ENCODE measurements at regions not wholly inside any gene's neighbourhood (a gene's known extent, or its start where the extent isn't known, plus 50 kb on each side); places are given as distances from the start of the nearest gene placed in this dataset.

- Histone ChIP-seq H3K9me2 (ENCODE audit: insufficient read depth) (no peaks in the 10 kb centered on the region), H2AFZ (no peak overlapping the region), H3K4me1 (ENCODE audit: insufficient read depth) (no peaks in the 10 kb centered on the region), H3K27ac (ENCODE audit: low read depth) (no peak overlapping the region), H4K20me1 (replicated peaks; ENCODE audit: insufficient read depth) (no peaks in the 10 kb centered on the region), H3K4me3 (no peak overlapping the region), H3K79me2 (replicated peaks; ENCODE audit: insufficient read depth) (no peaks in the 10 kb centered on the region), H3K27me3 (ENCODE audit: insufficient read depth) (no peaks in the 10 kb centered on the region), H3F3A (replicated peaks; ENCODE audit: low read depth) (no peaks in the 10 kb centered on the region), H3K4me2 (no peak overlapping the region), H3K36me3 (ENCODE audit: insufficient read depth) (no peaks in the 10 kb centered on the region)
- Mint-ChIP-seq H3K27me3 (ENCODE audit: insufficient read depth, low read depth, poor library complexity) (no peaks in the 10 kb centered on the region), H3K9me3 (no peaks in the 10 kb centered on the region), H3K27ac (no peak overlapping the region), H3K4me3 (no peak overlapping the region), H3K4me1 (peaks cover 2% of the 10 kb centered on the region; the same call in 2 of the 3 replicates), H3K36me3 (ENCODE audit: low read depth) (no peaks in the 10 kb centered on the region)
- no peak for DNase-seq (ENCODE audit: low spot score)
- TF ChIP-seq CREB1 (CRISPR knock-in tag; IDR thresholded peaks at IDR 0.05; ENCODE audit: low read depth): no peak
- no peak for TF ChIP-seq JUNB (IDR thresholded peaks at IDR 0.05; ENCODE audit: unreplicated experiment)
- no peak for TF ChIP-seq ETS1 (IDR thresholded peaks at IDR 0.05)
- no peak for TF ChIP-seq STAT1 (IDR thresholded peaks at IDR 0.05; ENCODE audit: unreplicated experiment)
- TF ChIP-seq POLR2AphosphoS5 (IDR thresholded peaks at IDR 0.05; ENCODE audit: low read depth): no peak
- TF ChIP-seq REST (IDR thresholded peaks at IDR 0.05; ENCODE audit: unreplicated experiment): no peak
- TF ChIP-seq NANOG (IDR thresholded peaks at IDR 0.05; ENCODE audit: borderline replicate concordance): no peak
- TF ChIP-seq EZH2 (IDR thresholded peaks at IDR 0.05; ENCODE audit: low read depth, unreplicated experiment): no peak
- no peak for TF ChIP-seq ZNF331 (CRISPR knock-in tag; IDR thresholded peaks at IDR 0.05; ENCODE audit: low read depth)
- no peak for TF ChIP-seq CTCF (conservative IDR thresholded peaks at IDR 0.05; ENCODE audit: low read depth in 2 of 2)
- TF ChIP-seq ZNF462 (CRISPR knock-in tag; IDR thresholded peaks at IDR 0.05): no peak
- no peak for TF ChIP-seq ZNF114 (CRISPR knock-in tag; IDR thresholded peaks at IDR 0.05)
- TF ChIP-seq EZH2phosphoT487 (IDR thresholded peaks at IDR 0.05; ENCODE audit: unreplicated experiment): no peak
- ATAC-seq: no peak
Observed at GRCh38 chr2:31811482-31811881, 199.3 kb downstream of the MEMO1 start.
